GM19025 (cell line): ENCODE measurements at regions not wholly inside any gene's neighbourhood (a gene's known extent, or its start where the extent isn't known, plus 50 kb on each side); places are given as distances from the start of the nearest gene placed in this dataset.

ENCODE experiments used
- ATAC-seq: cut with Tn5 transposase; IDR thresholded peaks from one replicate; pipeline ENCODE4 v1.9.1; 2021; ENCODE audit warnings: mild to moderate bottlenecking, low read depth, moderate library complexity; ENCODE audit not compliant: unreplicated experiment

- ATAC-seq: no peak
These were observed 1044.5 kb upstream of the POU3F3 start for GRCh38 chr2:103809415-103809814.

DNA sequence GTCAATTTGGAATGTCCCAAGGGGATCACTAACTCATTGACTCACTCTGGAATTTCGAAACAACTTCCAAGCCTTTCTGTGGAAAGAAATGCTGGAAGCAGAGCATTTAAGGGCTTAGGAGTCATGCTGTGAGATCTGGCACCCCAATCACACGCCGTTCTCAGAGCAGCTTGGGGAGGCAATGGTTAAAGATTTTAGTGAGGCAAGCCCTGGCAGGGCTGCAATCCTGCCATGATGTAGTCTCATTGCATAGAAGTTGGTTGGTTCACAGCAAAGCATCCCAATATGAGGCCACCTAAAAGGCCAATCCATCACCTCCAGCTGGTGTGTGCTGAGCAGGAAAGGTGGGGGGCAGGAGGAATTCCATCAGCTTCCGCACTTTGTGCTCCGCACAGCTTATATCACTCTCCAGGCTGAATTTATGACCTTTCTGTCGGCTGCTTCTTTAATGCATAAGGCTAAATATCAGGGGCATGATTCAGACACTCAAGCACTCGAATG lies 1043.9 kb upstream of the POU3F3 start:
- no peak for ATAC-seq

DNA sequence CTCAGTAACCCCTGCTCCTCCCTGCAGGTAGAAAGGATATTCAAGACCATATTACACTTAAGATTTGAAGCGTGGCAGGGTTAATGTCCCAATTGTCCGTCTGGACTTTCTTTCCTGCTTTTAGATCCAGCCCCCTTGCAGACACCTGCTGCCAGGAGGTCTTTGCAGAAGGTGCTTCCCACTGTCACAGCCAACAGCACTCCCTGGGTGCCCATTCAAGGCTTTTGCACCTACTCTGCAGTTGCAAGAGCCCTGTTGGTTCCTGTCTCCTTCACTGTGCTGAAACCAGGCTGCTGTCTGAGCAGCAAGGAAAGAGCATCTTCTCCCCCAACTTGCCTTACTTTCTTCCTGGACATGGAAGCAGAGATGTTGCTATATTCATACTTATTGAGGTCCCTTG lies 1043.0 kb upstream of the POU3F3 start:
- no peak for ATAC-seq

DNA sequence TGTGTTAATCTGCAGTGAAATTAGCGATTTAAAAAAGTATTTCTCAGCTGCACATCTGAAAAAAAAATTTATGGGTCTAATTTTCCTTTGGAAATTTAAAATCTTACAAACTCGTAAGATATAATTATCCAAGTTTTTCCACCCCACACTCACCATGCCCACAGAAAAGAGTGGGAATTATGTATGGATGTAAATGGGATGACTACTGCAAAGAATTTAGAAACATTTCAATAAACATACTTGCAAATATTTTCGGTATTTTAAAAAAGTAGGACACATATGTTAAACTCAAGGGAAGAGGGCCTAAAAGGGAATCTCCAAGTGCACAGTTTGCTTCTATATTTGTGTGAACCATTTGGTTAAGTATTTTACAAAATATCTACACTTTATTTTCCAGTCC lies 1039.9 kb upstream of the POU3F3 start:
- ATAC-seq: no peak

DNA sequence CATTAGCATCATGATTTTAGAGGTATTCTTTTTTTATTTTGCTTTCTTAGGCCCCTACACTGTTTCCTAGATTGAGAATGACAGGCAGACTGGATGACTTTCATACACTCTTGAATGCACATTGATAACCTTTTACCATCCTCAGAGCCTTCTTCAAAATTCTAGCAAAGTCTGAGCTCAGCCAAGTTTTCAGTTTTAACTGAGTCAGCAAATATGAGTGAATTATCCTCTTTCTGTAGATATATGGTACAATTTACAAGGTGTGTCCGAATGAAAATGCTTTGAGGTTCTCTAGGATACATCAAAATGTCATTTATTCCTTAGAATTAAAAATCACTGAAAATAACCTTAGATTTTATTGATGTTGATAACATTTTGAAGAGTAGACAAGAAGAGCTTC lies 1038.2 kb upstream of the POU3F3 start:
- ATAC-seq: no peak

GRCh38 chr2:103817746-103818145 lies 1036.2 kb upstream of the POU3F3 start:
- ATAC-seq: no peak

DNA sequence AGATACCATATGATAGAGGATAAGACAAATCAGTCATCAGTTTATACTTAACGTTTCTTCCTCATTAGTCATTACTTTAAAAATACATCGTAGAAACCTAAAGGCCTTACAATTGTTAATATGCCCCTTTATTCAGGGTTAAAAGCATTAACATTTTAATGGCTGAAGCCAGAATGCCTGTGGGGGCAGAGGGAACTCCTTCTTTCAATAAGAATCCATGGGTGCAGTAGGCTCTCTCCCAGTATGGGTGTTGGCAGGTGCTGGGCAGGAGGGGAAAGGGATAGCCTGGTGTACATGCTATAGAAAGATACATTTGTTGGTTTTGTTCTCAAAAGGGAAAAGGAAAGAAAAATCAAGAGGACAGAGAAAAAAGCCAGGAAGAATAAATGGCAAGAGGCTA lies 1035.7 kb upstream of the POU3F3 start:
- no peak for ATAC-seq

DNA sequence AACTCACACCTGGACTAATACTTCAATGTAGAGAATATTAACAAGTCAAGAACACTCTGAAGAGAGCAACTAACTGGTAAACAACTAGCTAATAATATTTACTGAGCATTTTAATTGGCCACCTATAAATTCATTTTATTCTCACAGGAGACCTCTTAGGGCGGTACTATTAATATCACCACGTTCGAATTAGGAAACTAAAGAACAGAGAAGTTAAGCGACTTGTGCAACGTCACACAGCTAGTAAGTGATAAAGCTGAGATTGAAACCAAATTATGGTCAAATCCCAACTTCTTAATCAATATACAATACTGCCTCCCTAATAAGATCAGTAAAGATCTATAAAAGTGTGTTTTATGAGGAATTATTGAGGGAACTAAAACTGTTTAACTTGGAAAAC lies 1034.3 kb upstream of the POU3F3 start:
- no peak for ATAC-seq

- no peak for ATAC-seq
These were observed 1030.1 kb upstream of the POU3F3 start for GRCh38 chr2:103823847-103824246.

DNA sequence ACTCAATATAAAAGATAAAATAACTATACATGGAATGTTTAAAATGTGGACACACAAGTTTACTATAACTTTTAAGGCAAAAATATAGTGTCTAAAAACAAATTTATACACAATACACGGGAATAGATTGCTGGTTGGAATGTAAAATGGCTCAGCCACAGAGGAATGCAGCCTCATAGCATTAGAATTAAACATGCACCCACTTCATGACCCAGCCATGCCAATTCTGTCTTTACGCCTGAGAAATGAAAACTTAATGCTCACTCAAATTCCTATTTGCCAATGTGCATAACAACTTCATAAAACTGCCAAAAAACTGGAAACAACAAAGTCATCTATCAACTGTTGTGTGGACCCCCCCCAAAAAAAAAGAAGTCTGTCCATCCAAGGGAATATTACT lies 1006.6 kb upstream of the POU3F3 start:
- ATAC-seq: no peak

DNA sequence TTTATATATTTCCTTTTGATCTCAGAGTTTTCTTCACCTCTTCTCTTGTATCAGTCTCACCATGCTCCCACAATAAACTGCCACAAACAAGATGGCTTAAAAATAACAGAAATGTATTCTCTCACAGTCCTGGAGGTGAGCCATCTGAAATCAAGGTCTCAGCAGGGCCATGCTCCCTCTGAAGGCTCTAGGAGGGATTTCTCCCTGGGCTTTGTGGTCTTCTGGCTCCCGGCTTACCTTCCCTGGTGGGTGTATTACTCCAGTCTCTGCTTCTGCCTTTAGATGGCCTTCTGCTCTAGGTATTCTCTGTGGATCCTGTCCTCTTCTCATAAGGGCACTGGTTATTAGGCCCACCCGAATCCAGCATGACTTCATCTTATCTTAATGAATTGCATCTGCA lies 994.7 kb upstream of the POU3F3 start:
- no peak for ATAC-seq

DNA sequence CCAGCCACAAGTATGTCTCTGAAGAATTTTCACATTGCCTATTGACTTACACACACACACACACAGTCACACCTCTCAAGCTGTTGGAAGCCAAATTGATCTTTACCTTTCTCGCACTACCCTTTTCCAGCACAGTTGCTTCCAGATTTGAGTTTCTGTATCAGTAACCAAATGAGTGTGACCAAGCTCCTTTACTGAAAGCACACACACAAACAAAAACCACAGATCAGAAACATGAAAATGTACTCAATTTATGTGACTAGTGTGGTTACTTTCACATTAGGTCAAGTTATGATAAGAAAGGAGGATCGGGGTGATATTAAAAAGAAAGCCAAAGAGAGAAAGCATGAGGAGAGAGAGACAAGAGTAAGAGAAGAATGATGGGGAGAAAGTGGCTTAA lies 993.9 kb upstream of the POU3F3 start:
- ATAC-seq: no peak

DNA sequence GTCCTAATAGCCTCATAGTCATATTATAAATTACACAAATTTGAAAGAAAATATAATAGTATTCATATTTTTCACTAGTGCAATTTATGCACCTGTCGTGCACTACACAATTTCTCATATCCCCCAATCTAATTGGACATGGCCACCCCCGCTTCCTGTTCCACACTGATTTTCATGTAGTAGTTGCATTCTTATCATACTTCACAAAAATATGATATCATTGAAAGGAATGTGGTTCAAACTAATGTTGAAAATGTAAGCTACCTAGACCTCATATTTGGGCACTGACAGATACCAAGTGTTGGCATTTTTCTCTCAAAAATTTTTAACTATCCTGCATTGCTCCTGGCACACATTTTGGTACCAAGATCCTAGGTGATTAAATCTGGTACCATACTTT lies 985.5 kb upstream of the POU3F3 start:
- no peak for ATAC-seq

GRCh38 chr2:103873716-103874351 lies 980.1 kb upstream of the POU3F3 start:
- no peak for ATAC-seq

- ATAC-seq: no peak
These were observed 978.8 kb upstream of the POU3F3 start for GRCh38 chr2:103875131-103875530.

GRCh38 chr2:103875531-103875930 lies 978.4 kb upstream of the POU3F3 start:
- ATAC-seq: no peak

DNA sequence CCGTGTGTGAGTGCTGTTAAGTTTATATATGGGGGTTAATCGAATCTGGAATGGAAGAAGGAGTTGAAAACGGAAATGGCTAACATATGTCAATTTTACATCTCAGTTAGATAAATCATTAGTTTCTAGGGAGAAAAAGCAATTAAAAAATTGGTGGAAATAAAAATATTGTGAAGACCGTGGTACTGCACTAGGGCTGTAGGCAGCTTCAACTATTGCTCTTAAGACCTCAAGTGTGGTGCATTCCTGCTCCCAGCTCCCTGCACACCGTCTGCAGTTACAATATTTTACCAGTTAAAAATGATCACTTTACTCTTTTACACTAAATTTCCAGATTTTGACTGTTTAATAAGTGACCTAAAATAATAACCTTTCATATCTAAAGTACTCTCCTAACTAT lies 977.3 kb upstream of the POU3F3 start:
- no peak for ATAC-seq

GRCh38 chr2:103879101-103879500 lies 974.8 kb upstream of the POU3F3 start:
- ATAC-seq: no peak

- ATAC-seq: no peak
These were observed 973.7 kb upstream of the POU3F3 start for GRCh38 chr2:103880081-103880834.

- ATAC-seq: no peak
These were observed 966.3 kb upstream of the POU3F3 start for GRCh38 chr2:103887625-103888024.

DNA sequence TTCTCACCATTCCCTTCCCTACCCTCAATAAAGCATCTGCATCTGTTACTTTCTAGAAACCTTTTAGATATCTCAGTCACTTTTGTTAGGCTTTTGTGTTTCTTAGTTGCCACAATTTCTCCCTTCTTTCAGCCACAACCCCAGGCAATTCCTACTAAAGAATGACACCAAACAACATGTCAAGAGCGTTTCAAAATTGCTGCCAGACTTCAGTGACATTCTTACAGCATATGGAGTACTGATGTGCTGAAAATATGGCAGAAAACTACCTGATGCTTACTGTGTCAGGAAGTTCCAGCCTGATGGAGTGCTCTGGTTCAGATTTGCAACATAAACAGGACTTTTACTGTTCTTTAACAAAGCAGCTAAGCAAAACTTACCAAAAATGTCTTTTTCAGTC lies 957.7 kb upstream of the POU3F3 start:
- ATAC-seq: no peak

DNA sequence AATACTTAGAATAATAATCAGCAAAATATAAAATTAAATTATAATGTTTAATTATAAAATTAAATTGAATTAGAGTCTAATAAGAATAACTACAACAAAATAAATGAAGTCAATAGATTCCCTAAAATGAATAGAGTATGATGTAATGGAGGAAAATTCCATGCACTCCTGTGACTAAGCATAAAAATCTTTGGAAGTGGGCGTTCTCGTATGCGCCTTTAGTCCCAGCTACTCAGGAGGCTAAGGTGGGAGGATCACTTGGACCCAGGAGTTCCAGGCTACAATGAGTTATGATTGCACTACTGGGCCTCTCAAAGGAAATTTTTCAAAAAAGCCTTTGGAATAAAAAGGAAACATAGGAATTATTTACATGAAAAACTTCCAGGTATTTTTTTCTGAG lies 955.4 kb upstream of the POU3F3 start:
- no peak for ATAC-seq
